Suprapubic skin (tissue), 3 donors: ENCODE measurements at regions not wholly inside any gene's neighbourhood (a gene's known extent, or its start where the extent isn't known, plus 50 kb on each side); places are given as distances from the start of the nearest gene placed in this dataset.

Experiments
- POLR2AphosphoS5 ChIP-seq, 3 donors: sonication (generic); formaldehyde crosslinking; IDR thresholded peaks; one replicate each; pipeline ENCODE4 v1.6.1; 2017; ENCODE audit warnings: antibody characterized with exemption in 3 of 3
- TF ChIP-seq, protein P1 (sequence below), 2 donors: fragments of 200-600 bp in 1 of 2; fragments of 450-650 bp in 1 of 2; sonication (generic) in 1 of 2; IDR thresholded peaks; one replicate each; pipeline ENCODE4 v1.5.1; 2016 to 2019; ENCODE audit warnings: antibody characterized with exemption in 2 of 2, mild to moderate bottlenecking in 1 of 2, moderate library complexity in 1 of 2

- no peak for TF ChIP-seq POLR2AphosphoS5 (IDR thresholded peaks at IDR 0.05)
- TF ChIP-seq, protein P1, sequence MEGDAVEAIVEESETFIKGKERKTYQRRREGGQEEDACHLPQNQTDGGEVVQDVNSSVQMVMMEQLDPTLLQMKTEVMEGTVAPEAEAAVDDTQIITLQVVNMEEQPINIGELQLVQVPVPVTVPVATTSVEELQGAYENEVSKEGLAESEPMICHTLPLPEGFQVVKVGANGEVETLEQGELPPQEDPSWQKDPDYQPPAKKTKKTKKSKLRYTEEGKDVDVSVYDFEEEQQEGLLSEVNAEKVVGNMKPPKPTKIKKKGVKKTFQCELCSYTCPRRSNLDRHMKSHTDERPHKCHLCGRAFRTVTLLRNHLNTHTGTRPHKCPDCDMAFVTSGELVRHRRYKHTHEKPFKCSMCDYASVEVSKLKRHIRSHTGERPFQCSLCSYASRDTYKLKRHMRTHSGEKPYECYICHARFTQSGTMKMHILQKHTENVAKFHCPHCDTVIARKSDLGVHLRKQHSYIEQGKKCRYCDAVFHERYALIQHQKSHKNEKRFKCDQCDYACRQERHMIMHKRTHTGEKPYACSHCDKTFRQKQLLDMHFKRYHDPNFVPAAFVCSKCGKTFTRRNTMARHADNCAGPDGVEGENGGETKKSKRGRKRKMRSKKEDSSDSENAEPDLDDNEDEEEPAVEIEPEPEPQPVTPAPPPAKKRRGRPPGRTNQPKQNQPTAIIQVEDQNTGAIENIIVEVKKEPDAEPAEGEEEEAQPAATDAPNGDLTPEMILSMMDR (IDR thresholded peaks at IDR 0.05), result no peak
Measured at GRCh38 chr20:53826597-53827291, 233.1 kb upstream of the ZNF217 start.
